ENCODE measurements at regions not wholly inside any gene's neighbourhood (a gene's known extent, or its start where the extent isn't known, plus 50 kb on each side); places are given as distances from the start of the nearest gene placed in this dataset.

DNA sequence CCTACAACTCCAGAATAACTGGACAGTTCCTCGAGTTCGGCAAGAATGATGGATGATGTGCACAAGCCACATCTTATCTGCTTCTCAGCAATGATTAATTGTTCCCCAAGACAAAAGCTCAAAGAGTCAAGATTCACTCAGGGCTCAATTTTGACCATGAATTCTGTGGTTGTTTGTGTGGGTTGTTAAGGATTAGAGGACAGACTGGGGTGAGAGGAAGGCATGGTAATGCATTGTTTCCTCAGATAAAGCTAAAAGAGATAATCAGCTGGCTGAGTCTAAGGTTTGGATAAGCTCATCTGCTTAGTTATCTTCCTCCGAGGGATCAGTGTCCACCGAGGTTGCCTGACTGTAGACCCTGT, 161.0 kb downstream of the CPEB2 start:
- no peak for ATAC-seq

More for the DNA sequence above, 161.0 kb downstream of the CPEB2 start:
- Histone ChIP-seq H3K4me1 (ENCODE audit: insufficient read depth) (peaks cover 33% of the 10 kb centered on the region), H2AFZ (no peak overlapping the region), H3K9me2 (ENCODE audit: insufficient read depth) (peaks cover 6% of the 10 kb centered on the region; the same call in 1 of the 2 replicates), H3K4me3 (no peak overlapping the region), H3F3A (replicated peaks; ENCODE audit: low read depth) (no peaks in the 10 kb centered on the region), H3K79me2 (replicated peaks; ENCODE audit: insufficient read depth) (no peaks in the 10 kb centered on the region), H3K36me3 (ENCODE audit: insufficient read depth) (no peaks in the 10 kb centered on the region), H3K27ac (ENCODE audit: low read depth) (no peak overlapping the region), H4K20me1 (replicated peaks; ENCODE audit: insufficient read depth) (no peaks in the 10 kb centered on the region), H3K4me2 (no peak overlapping the region), H3K27me3 (ENCODE audit: insufficient read depth) (no peaks in the 10 kb centered on the region)
- no peak for DNase-seq (ENCODE audit: low spot score)
- TF ChIP-seq CREB1 (CRISPR knock-in tag; IDR thresholded peaks at IDR 0.05; ENCODE audit: low read depth) (no peak), EZH2phosphoT487 (IDR thresholded peaks at IDR 0.05; ENCODE audit: unreplicated experiment) (no peak), POLR2AphosphoS5 (IDR thresholded peaks at IDR 0.05; ENCODE audit: low read depth) (no peak), NANOG (IDR thresholded peaks at IDR 0.05; ENCODE audit: borderline replicate concordance) (no peak), ZNF462 (CRISPR knock-in tag; IDR thresholded peaks at IDR 0.05) (no peak), ZNF331 (CRISPR knock-in tag; IDR thresholded peaks at IDR 0.05; ENCODE audit: low read depth) (no peak), STAT1 (IDR thresholded peaks at IDR 0.05; ENCODE audit: unreplicated experiment) (no peak), ZNF114 (CRISPR knock-in tag; IDR thresholded peaks at IDR 0.05) (no peak), JUNB (IDR thresholded peaks at IDR 0.05; ENCODE audit: unreplicated experiment) (no peak), ETS1 (IDR thresholded peaks at IDR 0.05) (no peak), EZH2 (IDR thresholded peaks at IDR 0.05; ENCODE audit: low read depth, unreplicated experiment) (no peak)
- TF ChIP-seq, protein P1, sequence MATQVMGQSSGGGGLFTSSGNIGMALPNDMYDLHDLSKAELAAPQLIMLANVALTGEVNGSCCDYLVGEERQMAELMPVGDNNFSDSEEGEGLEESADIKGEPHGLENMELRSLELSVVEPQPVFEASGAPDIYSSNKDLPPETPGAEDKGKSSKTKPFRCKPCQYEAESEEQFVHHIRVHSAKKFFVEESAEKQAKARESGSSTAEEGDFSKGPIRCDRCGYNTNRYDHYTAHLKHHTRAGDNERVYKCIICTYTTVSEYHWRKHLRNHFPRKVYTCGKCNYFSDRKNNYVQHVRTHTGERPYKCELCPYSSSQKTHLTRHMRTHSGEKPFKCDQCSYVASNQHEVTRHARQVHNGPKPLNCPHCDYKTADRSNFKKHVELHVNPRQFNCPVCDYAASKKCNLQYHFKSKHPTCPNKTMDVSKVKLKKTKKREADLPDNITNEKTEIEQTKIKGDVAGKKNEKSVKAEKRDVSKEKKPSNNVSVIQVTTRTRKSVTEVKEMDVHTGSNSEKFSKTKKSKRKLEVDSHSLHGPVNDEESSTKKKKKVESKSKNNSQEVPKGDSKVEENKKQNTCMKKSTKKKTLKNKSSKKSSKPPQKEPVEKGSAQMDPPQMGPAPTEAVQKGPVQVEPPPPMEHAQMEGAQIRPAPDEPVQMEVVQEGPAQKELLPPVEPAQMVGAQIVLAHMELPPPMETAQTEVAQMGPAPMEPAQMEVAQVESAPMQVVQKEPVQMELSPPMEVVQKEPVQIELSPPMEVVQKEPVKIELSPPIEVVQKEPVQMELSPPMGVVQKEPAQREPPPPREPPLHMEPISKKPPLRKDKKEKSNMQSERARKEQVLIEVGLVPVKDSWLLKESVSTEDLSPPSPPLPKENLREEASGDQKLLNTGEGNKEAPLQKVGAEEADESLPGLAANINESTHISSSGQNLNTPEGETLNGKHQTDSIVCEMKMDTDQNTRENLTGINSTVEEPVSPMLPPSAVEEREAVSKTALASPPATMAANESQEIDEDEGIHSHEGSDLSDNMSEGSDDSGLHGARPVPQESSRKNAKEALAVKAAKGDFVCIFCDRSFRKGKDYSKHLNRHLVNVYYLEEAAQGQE (IDR thresholded peaks at IDR 0.05; ENCODE audit: unreplicated experiment) = no peak
- TF ChIP-seq, protein P2, sequence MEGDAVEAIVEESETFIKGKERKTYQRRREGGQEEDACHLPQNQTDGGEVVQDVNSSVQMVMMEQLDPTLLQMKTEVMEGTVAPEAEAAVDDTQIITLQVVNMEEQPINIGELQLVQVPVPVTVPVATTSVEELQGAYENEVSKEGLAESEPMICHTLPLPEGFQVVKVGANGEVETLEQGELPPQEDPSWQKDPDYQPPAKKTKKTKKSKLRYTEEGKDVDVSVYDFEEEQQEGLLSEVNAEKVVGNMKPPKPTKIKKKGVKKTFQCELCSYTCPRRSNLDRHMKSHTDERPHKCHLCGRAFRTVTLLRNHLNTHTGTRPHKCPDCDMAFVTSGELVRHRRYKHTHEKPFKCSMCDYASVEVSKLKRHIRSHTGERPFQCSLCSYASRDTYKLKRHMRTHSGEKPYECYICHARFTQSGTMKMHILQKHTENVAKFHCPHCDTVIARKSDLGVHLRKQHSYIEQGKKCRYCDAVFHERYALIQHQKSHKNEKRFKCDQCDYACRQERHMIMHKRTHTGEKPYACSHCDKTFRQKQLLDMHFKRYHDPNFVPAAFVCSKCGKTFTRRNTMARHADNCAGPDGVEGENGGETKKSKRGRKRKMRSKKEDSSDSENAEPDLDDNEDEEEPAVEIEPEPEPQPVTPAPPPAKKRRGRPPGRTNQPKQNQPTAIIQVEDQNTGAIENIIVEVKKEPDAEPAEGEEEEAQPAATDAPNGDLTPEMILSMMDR (conservative IDR thresholded peaks at IDR 0.05; ENCODE audit: low read depth in 2 of 2) = no peak
- Mint-ChIP-seq H3K27me3 (ENCODE audit: insufficient read depth, low read depth, poor library complexity) (peaks cover 5% of the 10 kb centered on the region), H3K9me3 (no peaks in the 10 kb centered on the region), H3K4me3 (no peak overlapping the region), H3K4me1 (peaks cover 34% of the 10 kb centered on the region), H3K36me3 (ENCODE audit: low read depth) (no peaks in the 10 kb centered on the region), H3K27ac (no peak overlapping the region)
